GM20000 (cell line): ENCODE measurements at regions not wholly inside any gene's neighbourhood (a gene's known extent, or its start where the extent isn't known, plus 50 kb on each side); places are given as distances from the start of the nearest gene placed in this dataset.
"Not testable (repeated sequence)": the region's sequence is repeated elsewhere in the genome, so short reads cannot be mapped to it uniquely, and the experiment has no call there.

ENCODE experiments used
- DNase-seq: peaks from one replicate; pipeline ENCODE4 v3.0.0; 2012; ENCODE audit warnings: low spot score
- TF ChIP-seq, protein P1 (sequence below): IDR thresholded peaks from 2 replicates; pipeline ENCODE4 v1.5.1; 2012; ENCODE audit warnings: mild to moderate bottlenecking, control low read depth; ENCODE audit errors: extremely low read depth, missing control alignments

- no peak for DNase-seq
- TF ChIP-seq, protein P1, sequence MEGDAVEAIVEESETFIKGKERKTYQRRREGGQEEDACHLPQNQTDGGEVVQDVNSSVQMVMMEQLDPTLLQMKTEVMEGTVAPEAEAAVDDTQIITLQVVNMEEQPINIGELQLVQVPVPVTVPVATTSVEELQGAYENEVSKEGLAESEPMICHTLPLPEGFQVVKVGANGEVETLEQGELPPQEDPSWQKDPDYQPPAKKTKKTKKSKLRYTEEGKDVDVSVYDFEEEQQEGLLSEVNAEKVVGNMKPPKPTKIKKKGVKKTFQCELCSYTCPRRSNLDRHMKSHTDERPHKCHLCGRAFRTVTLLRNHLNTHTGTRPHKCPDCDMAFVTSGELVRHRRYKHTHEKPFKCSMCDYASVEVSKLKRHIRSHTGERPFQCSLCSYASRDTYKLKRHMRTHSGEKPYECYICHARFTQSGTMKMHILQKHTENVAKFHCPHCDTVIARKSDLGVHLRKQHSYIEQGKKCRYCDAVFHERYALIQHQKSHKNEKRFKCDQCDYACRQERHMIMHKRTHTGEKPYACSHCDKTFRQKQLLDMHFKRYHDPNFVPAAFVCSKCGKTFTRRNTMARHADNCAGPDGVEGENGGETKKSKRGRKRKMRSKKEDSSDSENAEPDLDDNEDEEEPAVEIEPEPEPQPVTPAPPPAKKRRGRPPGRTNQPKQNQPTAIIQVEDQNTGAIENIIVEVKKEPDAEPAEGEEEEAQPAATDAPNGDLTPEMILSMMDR: no peak
Observed at GRCh38 chr2:58481670-58482069, 240.5 kb upstream of the FANCL start.

DNA sequence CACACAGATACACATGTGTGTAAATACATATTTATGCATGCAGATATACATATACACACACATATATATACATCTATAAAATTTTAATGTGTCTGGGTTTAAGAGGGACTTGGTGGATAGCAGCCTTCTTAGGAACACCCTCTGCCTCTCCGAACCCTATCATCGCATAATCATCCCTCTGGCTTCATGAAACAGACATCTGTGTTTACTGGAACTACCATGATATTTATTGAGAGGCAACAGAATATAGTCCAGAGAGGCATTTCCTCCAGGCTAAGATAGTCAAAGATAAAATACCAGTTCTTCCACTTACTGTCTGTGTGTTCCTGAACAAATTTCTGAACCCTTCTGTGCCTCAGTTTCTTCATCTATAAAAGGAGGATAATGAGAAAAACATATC, 239.0 kb upstream of the FANCL start:
- TF ChIP-seq, protein P1: no peak
- no peak for DNase-seq

DNA sequence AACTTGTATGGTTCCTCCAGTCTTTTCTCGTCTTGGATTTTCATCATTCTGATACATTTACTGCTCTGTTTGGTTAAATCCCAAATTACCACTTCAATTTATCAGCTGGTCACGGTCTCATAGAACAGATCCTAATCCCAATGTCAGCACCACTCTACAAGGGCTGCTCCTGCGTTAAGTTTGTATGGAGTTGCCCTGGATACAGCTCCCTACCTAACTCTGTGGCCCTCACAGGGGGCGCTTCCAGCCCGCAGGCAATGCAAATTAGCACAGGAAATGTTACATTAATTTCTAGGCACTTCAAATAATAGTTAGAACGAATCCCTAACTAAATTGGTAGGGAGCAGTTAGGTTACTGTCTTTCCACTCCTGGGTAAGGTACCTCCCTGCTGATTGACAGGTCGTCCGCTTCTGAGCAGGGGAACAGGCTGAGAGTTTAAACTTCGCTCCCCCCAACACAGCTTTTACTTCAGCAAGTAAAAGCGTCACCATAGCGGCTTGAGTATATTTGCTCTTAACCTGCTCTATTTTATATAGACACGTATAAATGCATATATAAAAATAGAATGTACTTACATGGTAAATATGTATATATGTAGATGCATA, 238.5 kb upstream of the FANCL start:
- no peak for DNase-seq
- TF ChIP-seq, protein P1: no peak

DNA sequence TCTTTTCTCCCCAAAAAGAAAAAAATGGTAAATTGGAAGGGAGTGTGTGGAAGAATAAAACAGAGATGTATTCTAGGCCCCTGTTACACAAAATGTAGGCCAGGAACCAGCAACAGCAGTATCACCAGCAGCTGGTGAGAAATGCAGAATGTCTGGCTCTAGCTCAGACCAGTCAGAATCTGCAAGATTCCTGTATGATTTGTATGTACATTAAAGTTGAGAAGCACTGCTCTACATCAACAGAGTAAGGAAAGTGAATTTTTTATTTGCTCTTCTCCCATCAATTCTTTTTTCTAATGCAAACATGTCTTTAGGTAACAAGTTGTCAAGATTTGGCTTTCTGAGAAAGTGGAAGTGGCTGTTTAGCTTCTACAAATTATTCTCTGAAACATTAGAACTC, 235.4 kb upstream of the FANCL start:
- DNase-seq: no peak
- TF ChIP-seq, protein P1: no peak

DNA sequence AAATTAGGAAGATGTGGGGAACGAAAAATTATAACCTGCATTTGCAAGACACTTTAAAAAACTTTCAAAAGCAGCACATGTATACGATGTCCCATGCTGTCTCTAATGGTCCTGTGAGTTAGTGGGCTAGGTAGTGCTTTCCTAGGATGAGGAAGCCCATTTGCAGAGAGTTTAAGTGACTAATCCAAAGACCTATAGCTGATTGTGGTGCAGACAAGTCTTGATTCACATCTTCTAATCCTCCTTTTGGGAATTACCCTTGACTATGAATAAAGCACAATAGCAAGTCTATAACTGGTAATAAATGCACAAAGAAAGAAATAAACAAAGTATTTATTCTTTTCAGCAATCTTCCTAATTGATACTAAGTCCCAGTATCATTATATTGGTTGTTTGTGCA, 234.6 kb upstream of the FANCL start:
- DNase-seq: no peak
- TF ChIP-seq, protein P1: no peak

DNA sequence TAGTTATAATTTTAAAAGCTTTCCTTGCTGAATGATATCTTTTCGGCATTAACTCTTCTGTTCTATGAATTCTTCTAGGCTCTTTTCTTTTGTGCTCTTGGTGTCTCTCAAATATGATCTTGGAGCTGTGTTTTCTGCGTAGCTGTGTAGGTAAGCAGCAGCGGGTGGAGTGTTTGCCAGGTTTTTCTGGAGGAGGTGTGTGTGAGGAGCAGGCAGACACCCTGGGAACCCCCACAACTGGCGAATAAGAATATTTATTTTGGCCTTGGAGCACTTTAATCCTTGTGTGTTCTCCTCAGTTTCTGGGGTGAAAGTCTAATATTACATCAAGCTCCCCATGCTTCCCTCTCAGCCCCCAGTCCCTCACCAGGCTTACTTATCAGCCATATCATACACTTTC, 232.0 kb upstream of the FANCL start:
- no peak for DNase-seq
- TF ChIP-seq, protein P1: no peak

DNA sequence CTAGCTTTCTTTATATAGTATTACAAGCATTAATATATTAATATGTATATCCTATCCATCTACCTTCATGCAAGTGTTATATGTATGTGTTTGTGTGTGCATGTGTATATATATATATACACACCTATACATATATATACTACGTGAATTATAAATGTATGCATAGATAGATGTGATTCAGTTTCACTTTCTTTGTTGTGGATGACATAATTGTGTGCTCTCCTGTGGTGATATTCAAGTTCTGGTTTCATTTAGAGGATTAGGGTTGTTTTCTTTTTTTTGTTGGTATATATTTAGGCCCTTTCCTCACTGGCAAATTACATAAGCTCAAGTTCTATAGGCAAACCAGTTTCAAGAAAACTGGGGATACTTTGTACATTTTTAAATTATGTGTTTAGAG, 225.7 kb upstream of the FANCL start:
- TF ChIP-seq, protein P1: no peak
- DNase-seq: peak; percentile 19

DNA sequence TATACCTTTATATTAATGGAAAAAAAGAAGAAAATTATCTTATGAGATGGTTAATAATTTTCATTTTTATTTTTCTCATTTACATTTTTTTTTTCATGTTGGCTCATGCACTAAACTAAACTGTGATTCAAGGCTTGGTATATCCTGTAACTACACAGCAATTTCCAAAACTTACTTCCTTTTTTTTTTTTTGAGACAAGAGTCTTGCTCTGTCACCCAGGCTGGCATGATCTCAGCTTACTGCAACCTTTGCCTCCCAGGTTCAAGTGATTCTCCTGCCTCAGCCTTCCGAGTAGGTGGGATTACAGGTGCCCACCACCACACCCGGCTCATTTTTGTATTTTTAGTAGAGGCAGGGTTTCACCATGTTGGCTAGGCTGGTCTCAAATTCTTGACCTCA, 224.9 kb upstream of the FANCL start:
- DNase-seq: not testable (repeated sequence)
